Left ventricle myocardium superior (tissue), 1 donor: ENCODE measurements at regions not wholly inside any gene's neighbourhood (a gene's known extent, or its start where the extent isn't known, plus 50 kb on each side); places are given as distances from the start of the nearest gene placed in this dataset.
"Not testable (repeated sequence)": the region's sequence is repeated elsewhere in the genome, so short reads cannot be mapped to it uniquely, and the experiment has no call there.

Experiments used
- ATAC-seq: fragments of 200-7000 bp; cut with Tn5 transposase; one replicate; pipeline ENCODE4 v1.9.1; 2020; ENCODE audit warnings: mild to moderate bottlenecking, moderate library complexity
- DNase-seq: peaks from one replicate; pipeline ENCODE4 v3.0.0-alpha.2; 2020
- intact Hi-C: fragments of 100-400 bp; cut with micrococcal nuclease; formaldehyde crosslinking; loops from one replicate; pipeline ENCODE4 v1.11.0; 2022
- donor health status: DM: no; HTN: yes; CAD: no; lungs with severe emphysema.

DNA sequence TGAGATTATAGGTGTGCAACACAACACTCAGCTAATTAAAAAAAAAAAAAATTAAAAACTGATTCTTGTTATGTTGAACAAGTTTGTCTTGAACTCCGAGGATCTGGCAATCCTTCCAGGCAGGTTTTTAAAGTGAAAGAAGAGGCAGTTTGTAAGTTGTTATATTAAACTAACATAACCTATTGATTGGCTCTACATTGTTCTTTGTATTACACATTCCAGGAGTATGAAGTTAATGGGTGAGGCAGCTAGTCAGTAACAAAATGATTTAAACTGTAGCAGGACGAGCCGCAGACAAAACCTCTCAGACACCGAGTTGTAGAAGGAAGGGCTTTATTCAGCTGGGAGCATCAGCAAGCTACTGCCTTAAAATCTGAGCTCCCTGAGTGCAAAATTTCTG lies 1953.9 kb upstream of the CDH6 start:
- no peak for DNase-seq
- no peak for ATAC-seq
- intact Hi-C loops: no loop called here

DNA sequence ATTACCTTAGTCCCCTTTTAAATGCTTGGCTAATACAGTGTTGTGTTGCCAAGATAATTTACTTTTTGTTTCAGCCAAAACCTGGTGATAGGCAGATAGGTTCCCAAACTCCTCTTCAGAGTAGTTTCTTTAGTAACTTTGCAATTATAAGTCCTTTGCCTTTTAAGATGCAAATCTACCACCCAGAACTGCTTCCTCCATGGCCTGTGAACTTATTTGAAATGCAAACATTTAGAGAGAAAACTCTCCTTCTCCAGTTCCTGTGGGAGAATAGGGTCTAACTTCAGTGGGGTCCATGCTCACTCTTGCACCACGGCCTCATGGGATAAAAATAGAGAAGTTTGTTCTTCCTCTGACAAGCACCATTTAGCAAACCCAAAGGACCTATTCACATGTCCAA lies 1955.4 kb upstream of the CDH6 start:
- DNase-seq (no peak), ATAC-seq (no peak)
- intact Hi-C loops: no loop called here

DNA sequence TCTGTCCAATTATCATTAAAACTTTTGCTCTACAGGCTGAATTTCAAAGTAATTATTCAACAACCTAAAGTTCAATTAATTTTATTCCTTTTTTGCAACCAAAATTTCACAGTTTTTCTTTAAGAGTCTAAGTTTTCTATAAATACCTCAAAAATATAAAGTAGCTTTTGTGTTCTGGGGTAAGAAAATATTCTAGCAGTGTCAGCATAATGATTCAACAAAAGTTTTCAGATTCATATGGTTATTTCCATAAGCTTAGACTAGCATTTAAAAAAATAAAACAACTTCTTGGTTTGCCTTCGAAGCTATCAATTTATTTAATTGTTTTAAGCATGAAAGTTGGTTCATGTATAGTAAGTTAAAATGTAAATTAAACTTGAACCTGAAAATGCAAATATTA lies 1962.3 kb upstream of the CDH6 start:
- DNase-seq (no peak), ATAC-seq (no peak)
- intact Hi-C loops: no loop called here

DNA sequence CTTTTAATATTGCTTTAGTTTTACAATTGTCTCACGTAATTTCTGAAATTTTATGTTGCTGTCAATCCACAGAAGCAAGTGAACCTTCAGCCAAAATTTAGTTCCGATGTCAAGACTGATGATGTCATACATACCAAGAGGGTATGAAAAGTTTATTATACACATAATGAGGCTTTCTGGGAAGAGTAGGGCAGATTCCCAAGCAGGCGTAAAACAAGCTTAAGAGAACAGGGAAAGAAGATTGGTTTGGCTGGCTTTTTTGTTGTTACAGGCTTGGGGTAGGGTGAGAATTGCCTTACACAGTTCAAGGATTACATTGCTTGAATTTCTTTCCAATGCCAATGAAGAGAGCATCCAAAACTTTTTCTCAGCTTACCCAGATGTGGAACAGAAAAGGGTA lies 1962.9 kb upstream of the CDH6 start:
- DNase-seq: no peak
- intact Hi-C loops: no loop called here

DNA sequence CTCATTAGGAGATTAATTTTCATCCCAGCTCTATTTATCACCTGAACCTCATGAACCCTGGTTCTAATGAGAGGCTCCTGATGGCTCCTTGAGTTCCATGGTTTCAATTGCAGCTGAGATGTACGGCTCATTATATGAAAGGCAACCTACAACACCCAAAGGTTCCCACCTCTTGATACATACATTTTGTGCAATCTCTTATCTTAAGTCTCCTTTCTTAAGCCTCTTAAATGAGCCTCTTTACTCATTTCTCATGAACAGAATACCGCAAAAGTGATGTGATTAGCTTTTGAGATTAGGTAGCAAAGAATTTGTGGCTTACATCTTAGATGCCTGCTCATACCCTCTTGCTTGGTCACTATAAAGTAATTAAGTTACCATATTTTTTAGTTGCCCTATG lies 1964.0 kb upstream of the CDH6 start:
- intact Hi-C loops: no loop called here
- no peak for ATAC-seq

More for the DNA sequence above, 1962.9 kb upstream of the CDH6 start:
- no peak for ATAC-seq

DNA sequence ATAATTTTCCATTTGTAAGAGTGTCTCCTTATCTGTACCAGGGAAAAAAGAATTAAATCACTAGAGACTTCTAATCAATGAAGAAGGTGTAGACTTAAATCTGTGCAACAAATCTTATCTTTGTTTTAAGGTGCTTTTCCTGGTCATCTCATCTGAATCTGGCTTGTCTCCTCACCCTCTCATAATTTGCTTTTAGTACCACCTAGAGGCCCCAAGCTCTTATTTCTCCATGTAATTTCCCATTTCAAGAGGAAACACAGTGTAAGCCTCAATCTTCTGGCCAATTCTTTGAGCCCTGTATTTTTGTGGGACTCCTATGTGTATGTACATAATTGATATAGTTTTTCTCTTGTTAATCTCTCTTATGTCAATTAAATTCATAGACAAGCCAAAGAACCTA lies 1975.3 kb upstream of the CDH6 start:
- DNase-seq (no peak), ATAC-seq (no peak)
- intact Hi-C loops: no loop called here

More for the DNA sequence above, 1964.0 kb upstream of the CDH6 start:
- DNase-seq: no peak

DNA sequence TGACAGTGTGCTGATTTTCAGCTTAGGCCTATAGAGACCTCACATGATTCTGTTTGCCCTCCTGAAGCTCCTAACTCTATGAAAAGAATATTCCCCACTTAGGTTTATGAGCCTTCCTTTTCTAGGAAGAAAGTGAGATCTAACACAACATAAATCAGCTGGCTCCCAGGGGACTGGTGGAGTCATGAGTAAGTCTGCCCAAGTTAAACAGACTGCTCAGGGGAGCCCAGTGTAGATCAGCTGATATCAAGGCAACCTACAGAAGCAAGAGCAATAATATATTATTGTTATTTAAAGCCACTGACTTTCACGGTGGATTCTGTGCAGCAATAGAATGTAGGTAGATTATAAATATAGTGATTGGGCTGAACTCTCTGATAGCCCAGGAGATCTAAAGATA lies 1978.6 kb upstream of the CDH6 start:
- no peak for DNase-seq
- intact Hi-C loops: no loop called here
- no peak for ATAC-seq

DNA sequence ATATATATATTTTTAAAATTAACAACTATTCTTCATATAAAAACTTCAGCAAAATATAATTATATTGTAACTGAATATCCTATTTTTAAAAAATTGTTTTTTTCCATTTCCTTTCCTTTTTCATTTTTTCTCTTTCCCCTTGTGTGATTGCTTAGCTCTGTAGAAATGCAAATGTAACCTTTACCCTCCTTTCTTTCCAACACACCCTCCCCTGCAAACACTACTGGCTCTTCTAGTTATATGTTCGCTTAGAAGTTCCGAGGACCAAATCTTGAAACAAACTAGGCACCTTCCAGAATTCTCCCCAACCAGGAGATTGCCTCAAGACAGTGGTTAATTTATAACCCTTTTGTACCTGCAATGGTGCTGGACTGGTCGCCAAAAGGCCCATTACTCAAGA lies 1980.0 kb upstream of the CDH6 start:
- DNase-seq (no peak), ATAC-seq (no peak)
- intact Hi-C loops: no loop called here

DNA sequence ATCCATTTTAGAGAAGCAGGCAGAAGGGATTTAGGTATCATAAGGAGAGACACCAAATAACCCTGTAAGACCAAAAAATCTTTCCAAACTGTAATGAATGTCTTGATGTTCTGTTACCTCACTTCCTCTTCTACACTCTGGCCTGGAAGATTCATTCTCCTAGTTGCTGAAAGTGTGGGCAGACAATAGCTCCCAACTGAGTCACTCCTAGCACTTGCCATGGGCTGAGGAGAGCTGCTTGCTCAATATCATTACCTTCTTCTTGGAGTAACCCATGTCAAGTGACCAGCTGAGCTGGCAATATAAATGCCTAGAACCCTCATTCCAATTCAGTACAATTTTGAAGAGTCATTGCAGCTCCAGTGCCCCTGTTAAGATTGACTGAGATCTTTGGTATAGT lies 1985.5 kb upstream of the CDH6 start:
- ATAC-seq: no peak

DNA sequence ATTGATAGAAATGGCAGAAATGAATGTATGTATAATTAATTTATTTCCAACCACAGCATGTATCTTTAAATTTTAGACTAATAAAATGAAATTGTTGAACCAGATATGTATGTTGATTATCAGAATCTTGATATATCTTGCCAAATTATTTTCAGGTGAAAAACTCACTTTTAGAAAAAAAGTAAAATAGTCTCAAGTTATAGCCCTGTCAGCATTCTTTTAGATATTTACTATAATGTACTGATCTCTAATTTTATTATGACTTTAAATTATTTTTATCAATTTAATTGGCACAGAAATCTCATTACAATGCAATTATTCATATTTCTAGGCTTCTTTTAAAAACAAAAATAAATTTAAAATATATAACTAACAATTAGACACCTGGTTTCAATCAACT lies 1990.4 kb upstream of the CDH6 start:
- ATAC-seq (no peak), DNase-seq (no peak)
- intact Hi-C loops: no loop called here

More for the DNA sequence above, 1985.5 kb upstream of the CDH6 start:
- intact Hi-C loops: no loop called here
- DNase-seq: no peak

DNA sequence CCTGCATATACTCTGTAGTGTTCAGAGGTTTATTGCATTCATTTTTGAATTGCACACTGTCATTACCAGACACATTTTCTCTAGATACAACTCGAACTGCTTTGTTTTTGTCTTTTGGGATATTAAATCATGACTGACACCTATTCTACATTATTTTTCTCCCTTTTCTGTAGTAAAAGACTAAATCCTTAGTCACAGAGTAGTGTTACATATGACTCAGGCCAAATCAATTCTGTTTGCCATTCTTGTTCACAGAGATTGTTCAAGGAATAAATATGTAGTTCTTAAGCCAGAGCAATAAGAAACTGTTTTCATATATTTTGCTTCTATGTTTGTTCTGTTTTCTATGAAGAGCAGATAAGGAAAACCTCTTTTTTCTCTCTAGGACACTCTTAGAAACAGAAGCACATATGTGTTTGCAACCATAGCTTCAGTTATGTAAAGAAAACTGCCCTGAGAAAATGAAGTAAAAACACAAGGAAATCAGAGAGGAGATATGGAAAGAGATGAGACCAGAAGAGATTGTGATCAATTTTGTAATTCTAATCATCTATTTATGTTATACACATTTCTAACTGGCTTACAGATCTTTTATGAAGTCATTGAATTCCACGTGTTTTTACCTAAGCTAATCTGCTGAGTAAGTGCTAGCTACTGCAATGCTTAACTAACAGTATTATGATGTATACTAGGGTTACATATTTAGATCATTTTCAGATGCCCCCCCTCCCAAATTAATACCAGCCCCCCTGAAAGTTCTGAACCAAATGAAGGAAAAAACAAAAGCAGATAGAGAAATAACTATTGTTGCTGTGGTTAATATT lies 1995.6 kb upstream of the CDH6 start:
- ATAC-seq: no peak
- intact Hi-C loops: no loop called here
- DNase-seq: no peak

DNA sequence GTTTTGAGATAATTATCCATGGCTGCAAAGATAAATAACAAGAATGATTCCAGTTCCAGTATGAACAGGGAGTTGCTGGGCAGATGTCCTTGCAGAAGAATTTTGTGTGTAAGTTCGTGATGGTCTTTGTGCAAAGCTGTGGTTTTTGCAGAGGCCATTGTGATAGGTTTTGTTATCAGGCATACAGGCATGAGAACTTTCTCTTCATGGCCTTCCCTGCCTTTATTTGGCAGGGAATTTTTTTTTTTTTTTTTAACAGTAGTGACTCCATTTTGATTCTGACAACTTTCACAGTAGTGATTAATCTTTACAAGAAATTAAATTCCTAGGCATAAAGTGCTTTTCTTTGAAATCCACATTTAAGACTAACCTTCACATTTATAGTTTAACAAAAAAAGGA lies 1999.5 kb upstream of the CDH6 start:
- no peak for DNase-seq
- ATAC-seq: no peak
- intact Hi-C loops: no loop called here

DNA sequence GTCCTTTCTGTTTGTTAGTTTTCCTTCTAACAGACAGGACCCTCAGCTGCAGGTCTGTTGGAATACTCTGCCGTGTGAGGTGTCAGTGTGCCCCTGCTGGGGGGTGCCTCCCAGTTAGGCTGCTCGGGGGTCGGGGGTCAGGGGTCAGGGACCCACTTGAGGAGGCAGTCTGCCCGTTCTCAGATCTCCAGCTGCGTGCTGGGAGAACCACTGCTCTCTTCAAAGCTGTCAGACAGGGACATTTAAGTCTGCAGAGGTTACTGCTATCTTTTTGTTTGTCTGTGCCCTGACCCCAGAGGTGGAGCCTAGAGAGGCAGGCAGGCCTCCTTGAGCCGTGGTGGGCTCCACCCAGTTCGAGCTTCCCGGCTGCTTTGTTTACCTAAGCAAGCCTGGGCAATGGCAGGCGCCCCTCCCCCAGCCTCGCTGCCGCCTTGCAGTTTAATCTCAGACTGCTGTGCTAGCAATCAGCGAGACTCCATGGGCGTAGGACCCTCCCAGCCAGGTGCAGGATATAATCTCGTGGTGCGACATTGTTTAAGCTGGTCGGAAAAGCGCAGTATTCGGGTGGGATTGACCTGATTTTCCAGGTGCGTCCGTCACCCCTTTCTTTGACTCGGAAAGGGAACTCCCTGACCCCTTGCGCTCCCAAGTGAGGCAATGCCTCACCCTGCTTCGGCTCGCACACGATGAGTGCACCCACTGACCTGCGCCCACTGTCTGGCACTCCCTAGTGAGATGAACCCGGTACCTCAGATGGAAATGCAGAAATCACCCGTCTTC lies 2002.0 kb upstream of the CDH6 start:
- intact Hi-C loops, ATAC-seq, DNase-seq: not testable (repeated sequence)

DNA sequence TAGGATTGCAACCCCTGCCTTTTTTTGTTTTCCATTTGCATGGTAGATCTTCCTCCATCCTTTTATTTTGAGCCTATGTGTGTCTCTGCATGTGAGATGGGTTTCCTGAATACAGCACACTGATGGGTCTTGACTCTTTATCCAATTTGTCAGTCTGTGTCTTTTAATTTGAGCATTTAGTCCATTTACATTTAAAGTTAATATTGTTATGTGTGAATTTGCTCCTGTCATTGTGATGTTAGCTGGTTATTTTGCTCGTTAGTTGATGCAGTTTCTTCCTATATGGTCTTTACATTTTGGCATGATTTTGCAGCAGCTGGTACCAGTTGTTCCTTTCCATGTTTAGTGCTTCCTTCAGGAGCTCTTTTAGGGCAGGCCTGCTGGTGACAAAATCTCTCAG lies 2003.1 kb upstream of the CDH6 start:
- intact Hi-C loops, ATAC-seq, DNase-seq: not testable (repeated sequence)

DNA sequence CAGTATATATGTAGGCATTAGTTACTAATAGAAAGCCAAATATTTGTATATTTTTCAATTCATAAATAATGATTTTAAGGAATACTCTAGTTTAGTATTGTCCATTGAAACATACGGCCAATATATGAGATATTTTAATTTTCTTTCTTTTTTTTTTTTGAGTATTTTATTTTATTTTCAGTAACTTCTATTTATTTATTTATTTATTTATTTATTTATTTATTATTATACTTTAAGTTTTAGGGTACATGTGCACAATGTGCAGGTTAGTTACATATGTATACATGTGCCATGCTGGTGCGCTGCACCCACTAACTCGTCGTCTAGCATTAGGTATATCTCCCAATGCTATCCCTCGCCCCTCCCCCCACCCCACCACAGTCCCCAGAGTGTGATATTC lies 2007.1 kb upstream of the CDH6 start:
- intact Hi-C loops, DNase-seq, ATAC-seq: not testable (repeated sequence)

DNA sequence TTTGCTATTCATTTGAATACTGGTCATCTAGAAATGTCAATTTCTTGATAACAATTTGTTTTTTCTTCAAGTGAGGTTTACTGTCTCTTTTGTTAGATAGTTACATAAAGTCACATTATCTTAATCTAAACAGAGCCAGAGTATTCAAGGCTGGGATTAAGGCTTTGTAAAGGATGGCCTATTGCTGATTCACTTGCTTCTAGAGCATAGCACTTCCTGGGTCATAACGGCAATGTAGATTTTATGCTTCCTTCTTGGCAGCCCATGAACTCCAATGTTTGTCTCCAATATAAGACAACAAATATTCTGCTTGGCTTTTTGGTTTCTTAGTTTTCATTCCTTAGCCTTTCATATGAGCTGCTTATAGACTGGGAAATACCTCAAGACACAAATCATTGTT lies 2007.9 kb upstream of the CDH6 start:
- ATAC-seq: no peak
- no peak for DNase-seq
- intact Hi-C loops: no loop called here

DNA sequence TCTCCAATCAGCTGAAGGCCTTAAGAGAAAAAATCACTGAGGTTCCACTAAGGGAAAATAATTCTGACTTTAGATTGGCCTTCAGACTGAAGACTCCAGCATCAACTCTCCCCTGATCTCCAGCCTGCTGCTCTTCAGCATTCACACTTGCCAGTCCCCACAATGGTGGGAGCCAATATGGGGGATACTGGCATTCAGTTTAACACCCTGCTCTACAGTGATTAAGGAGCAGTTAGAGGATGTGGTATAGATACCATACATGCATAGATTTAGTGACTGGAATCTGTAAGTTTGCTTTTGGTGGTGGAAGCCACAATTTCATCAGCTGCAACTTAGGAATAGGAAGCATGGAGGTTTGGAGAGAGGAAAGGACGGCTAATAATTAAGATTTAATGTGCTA lies 2017.7 kb upstream of the CDH6 start:
- ATAC-seq: no peak
- intact Hi-C loops: no loop called here
- no peak for DNase-seq

DNA sequence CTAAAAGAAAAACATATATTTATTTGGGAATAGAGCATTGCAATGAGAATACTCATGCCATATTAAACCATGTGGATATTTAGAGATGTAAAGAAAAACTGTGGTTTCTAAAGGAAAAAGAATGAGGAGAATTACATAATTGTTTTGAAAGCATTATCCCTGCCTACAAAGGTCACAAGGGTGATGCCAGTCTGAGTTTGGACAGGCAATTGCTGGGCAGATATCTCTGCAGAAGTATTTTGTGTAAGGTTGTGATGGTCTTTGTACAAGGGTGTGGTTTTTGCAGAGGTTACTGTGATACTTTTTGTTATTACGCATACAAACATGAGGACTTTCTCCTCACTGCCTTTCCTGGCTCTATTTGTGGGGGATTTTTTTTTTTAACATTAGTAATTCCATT lies 2022.9 kb upstream of the CDH6 start:
- intact Hi-C loops: no loop called here
- ATAC-seq (no peak), DNase-seq (no peak)

DNA sequence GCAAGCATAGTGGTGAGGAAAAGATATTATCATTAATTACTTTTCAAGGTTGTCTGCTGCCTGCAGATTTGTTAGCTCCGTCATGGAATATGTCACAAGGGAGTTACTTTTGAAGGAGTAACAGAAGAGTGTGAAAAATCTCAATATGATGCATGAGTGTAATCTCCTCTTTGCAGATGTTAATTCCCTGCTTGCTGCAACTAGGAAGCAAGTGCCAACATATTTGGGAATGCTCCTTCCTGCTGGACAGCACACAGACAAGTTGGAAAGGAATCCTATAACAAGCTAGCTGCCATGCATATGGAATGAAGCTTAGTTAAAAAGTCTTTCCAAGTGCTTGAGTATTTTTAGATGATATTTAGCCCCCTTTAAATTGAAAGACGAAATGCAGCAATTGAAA lies 2023.6 kb upstream of the CDH6 start:
- no peak for ATAC-seq
- no peak for DNase-seq
- intact Hi-C loops: no loop called here

DNA sequence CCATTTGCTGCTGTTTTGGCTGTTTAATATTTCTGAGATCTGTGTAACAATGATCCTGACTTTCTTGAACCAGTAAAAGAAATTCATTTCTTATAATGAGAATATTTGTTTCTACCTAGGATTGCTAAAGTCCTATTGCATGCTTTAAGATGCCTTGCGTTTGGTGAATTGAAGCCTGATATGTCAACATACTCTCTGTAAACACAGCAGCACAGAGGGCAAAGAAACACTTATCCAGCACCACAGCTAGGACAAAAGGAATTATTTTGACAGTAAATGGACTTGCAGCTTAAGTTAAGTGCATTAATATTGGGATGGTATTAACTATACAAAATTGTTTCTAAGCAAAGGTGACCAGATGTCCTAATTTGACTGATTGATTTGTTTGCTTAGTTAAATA lies 2031.2 kb upstream of the CDH6 start:
- no peak for DNase-seq
- no peak for ATAC-seq
- intact Hi-C loops: no loop called here
